ENCODE measurements at regions not wholly inside any gene's neighbourhood (a gene's known extent, or its start where the extent isn't known, plus 50 kb on each side); places are given as distances from the start of the nearest gene placed in this dataset.

- DNase-seq, result no peak
Observed at GRCh38 chr17:52378860-52379259, 220.3 kb upstream of the CA10 start.

GRCh38 chr17:52376137-52376536 lies 217.6 kb upstream of the CA10 start:
- DNase-seq, result no peak

GRCh38 chr17:52368886-52369285 lies 210.4 kb upstream of the CA10 start:
- DNase-seq, result no peak

GRCh38 chr17:52357854-52358253 lies 199.3 kb upstream of the CA10 start:
- no peak for DNase-seq

- no peak for DNase-seq
Observed at GRCh38 chr17:52336796-52337195, 178.3 kb upstream of the CA10 start.

- DNase-seq, result no peak
Observed at GRCh38 chr17:52306314-52306713, 147.8 kb upstream of the CA10 start.

GRCh38 chr17:52298881-52299280 lies 140.4 kb upstream of the CA10 start:
- DNase-seq, result no peak

GRCh38 chr17:52297230-52298010 lies 138.9 kb upstream of the CA10 start:
- no peak for DNase-seq

- no peak for DNase-seq
Observed at GRCh38 chr17:52294301-52294700, 135.8 kb upstream of the CA10 start.

GRCh38 chr17:52287611-52288010 lies 129.1 kb upstream of the CA10 start:
- DNase-seq, result no peak

GRCh38 chr17:52283872-52284271 lies 125.4 kb upstream of the CA10 start:
- DNase-seq, result no peak

- DNase-seq, result no peak
Observed at GRCh38 chr17:52276381-52277008, 118.0 kb upstream of the CA10 start.

- no peak for DNase-seq
Observed at GRCh38 chr17:52271781-52272180, 113.3 kb upstream of the CA10 start.

- DNase-seq, result no peak
Observed at GRCh38 chr17:52255347-52255746, 96.8 kb upstream of the CA10 start.

- no peak for DNase-seq
Observed at GRCh38 chr17:52244689-52245088, 86.2 kb upstream of the CA10 start.

GRCh38 chr17:52242268-52242667 lies 83.8 kb upstream of the CA10 start:
- no peak for DNase-seq

- no peak for DNase-seq
Observed at GRCh38 chr17:52237151-52237550, 78.6 kb upstream of the CA10 start.

GRCh38 chr17:52235516-52235915 lies 77.0 kb upstream of the CA10 start:
- DNase-seq, result no peak

GRCh38 chr17:52233632-52234031 lies 75.1 kb upstream of the CA10 start:
- DNase-seq, result no peak

- no peak for DNase-seq
Observed at GRCh38 chr17:52233176-52233575, 74.7 kb upstream of the CA10 start.

GRCh38 chr17:52228823-52229222 lies 70.3 kb upstream of the CA10 start:
- no peak for DNase-seq

GRCh38 chr17:52227926-52228325 lies 69.4 kb upstream of the CA10 start:
- no peak for DNase-seq

GRCh38 chr17:52213451-52213850 lies 54.9 kb upstream of the CA10 start:
- no peak for DNase-seq

GRCh38 chr17:52212851-52213250 lies 54.3 kb upstream of the CA10 start:
- DNase-seq, result no peak

GRCh38 chr17:52209507-52209906 lies 51.0 kb upstream of the CA10 start:
- no peak for DNase-seq

Measured in inflammatory macrophage (primary cell).